ENCODE measurements at regions not wholly inside any gene's neighbourhood (a gene's known extent, or its start where the extent isn't known, plus 50 kb on each side); places are given as distances from the start of the nearest gene placed in this dataset.

DNA sequence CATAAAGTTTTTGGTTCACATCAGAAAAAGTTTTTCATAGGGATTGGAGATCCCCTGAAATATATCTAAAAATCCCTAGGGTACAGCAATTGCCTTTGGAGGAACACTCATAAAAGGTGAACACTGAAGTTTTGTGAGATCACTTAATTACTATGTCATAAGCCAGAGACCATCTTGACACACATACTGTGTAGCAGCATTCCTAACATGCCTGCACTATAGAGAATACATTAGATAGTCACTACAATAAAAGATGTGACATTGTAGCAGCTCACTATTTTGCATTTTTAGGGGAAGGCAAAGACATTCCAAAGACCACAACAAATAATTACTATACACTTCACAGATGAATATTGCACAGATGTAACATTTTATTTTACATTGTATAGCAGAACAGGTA is 779.9 kb downstream of the KCNT2 start:
- Histone ChIP-seq H3K36me3 (ENCODE audit: control insufficient read depth in 1 of 2, insufficient read depth in 2 of 2, low read length in 2 of 2) (no peaks in the 10 kb centered on the region), H3K9me3 (ENCODE audit: control insufficient read depth in 1 of 2, insufficient read depth in 1 of 2, low read depth in 1 of 2, low read length in 2 of 2) (no peaks in the 10 kb centered on the region), H4K20me1 (ENCODE audit: insufficient read depth) (no peaks in the 10 kb centered on the region), H3K27me3 (ENCODE audit: insufficient read depth, low read length) (no peaks in the 10 kb centered on the region), H3K79me2 (ENCODE audit: insufficient read depth, low read length) (no peaks in the 10 kb centered on the region), H3K4me1 (ENCODE audit: control insufficient read depth in 1 of 2, insufficient read depth in 2 of 2, low read length in 2 of 2) (no peaks in the 10 kb centered on the region), H3K9me2 (ENCODE audit: insufficient read depth) (no peaks in the 10 kb centered on the region), H3K27ac (ENCODE audit: low read depth, low read length) (no peak overlapping the region), H3K4me2 (ENCODE audit: low read length) (no peak overlapping the region), H2AFZ (ENCODE audit: low read depth, low read length, poor library complexity, severe bottlenecking) (peak overlapping the region; percentile 67), H3K4me3 (replicated peaks in 1 of 2; ENCODE audit: low read depth in 1 of 2, low read length in 2 of 2) (no peak overlapping the region), H3K9ac (ENCODE audit: low read length) (no peak overlapping the region)
- ATAC-seq = no peak
- BruUV-seq (replicated peaks) = no TSS peak
- CTCF ChIA-PET = no interaction called here
- DNase-seq (ENCODE audit: low read depth, low spot score) = no peak
- RAD21 ChIA-PET (ENCODE audit: low non-redundant PET in 1 of 2, low total read pairs in 2 of 2, uncharacterized antibody in 2 of 2, unreplicated experiment in 2 of 2) = no interaction called here
- TF ChIP-seq EZH2 (IDR thresholded peaks at IDR 0.05) (no peak), POLR2AphosphoS5 (IDR thresholded peaks at IDR 0.05; ENCODE audit: low read depth, low read length) (no peak), ZNF274 (IDR thresholded peaks at IDR 0.05; ENCODE audit: low read depth, low read length) (no peak), ZFX (IDR thresholded peaks at IDR 0.05) (no peak), SP1 (IDR thresholded peaks at IDR 0.05; ENCODE audit: low read depth) (no peak), YY1 (IDR thresholded peaks at IDR 0.05; ENCODE audit: extremely low read depth, insufficient replicate concordance, low read depth, low read length) (no peak), ELF1 (IDR thresholded peaks at IDR 0.05; ENCODE audit: borderline replicate concordance, low read depth) (no peak)
- TF ChIP-seq, protein P1, sequence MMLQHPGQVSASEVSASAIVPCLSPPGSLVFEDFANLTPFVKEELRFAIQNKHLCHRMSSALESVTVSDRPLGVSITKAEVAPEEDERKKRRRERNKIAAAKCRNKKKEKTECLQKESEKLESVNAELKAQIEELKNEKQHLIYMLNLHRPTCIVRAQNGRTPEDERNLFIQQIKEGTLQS (IDR thresholded peaks at IDR 0.05) = no peak
- TF ChIP-seq, protein P2, sequence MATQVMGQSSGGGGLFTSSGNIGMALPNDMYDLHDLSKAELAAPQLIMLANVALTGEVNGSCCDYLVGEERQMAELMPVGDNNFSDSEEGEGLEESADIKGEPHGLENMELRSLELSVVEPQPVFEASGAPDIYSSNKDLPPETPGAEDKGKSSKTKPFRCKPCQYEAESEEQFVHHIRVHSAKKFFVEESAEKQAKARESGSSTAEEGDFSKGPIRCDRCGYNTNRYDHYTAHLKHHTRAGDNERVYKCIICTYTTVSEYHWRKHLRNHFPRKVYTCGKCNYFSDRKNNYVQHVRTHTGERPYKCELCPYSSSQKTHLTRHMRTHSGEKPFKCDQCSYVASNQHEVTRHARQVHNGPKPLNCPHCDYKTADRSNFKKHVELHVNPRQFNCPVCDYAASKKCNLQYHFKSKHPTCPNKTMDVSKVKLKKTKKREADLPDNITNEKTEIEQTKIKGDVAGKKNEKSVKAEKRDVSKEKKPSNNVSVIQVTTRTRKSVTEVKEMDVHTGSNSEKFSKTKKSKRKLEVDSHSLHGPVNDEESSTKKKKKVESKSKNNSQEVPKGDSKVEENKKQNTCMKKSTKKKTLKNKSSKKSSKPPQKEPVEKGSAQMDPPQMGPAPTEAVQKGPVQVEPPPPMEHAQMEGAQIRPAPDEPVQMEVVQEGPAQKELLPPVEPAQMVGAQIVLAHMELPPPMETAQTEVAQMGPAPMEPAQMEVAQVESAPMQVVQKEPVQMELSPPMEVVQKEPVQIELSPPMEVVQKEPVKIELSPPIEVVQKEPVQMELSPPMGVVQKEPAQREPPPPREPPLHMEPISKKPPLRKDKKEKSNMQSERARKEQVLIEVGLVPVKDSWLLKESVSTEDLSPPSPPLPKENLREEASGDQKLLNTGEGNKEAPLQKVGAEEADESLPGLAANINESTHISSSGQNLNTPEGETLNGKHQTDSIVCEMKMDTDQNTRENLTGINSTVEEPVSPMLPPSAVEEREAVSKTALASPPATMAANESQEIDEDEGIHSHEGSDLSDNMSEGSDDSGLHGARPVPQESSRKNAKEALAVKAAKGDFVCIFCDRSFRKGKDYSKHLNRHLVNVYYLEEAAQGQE (IDR thresholded peaks at IDR 0.05; ENCODE audit: low read depth) = no peak
- intact Hi-C loops (cut with micrococcal nuclease) = no loop called here
- POLR2A ChIA-PET = no interaction called here

Measured in HCT116 (cell line).